ENCODE measurements at regions not wholly inside any gene's neighbourhood (a gene's known extent, or its start where the extent isn't known, plus 50 kb on each side); places are given as distances from the start of the nearest gene placed in this dataset.

DNA sequence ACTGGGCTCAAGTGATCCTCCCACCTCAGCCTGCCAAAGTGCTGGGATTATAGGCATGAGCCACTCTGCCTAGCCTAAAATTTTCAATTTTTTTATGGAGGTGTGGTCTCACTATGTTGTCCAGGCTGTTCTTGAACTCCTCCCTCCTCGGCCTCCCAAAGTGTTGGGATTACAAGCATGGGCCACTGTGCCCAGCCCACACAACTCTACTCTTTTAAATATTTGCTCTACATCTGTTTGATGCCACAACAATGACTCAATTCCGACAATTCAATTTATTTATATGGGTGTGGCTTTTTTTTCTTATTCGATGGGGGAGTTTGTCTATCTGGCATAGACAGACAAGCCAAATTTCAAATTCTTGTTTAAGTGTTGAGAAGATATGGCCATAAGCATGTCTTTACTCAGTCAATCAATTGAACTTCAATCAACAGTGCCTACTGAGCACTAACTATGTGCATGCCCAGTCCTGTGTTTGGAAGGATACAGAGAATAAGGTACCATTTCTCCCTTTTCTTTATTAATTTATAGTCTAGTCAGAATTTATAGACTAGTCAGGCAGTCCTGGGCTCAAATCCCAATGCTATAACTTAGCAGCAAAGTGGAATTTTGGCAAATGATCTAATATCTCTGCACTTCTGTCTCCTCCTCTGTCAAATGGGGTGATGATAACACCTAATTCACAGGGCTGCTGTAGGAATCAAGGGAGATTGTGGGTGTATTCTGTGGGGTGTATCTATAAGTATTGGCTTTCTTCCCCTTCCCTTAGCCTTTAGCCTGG lies 54.6 kb upstream of the PIAS1 start:
- H3K9me2 ChIP-seq (replicated peaks; ENCODE audit: insufficient read depth, low read length), result no peaks in the 10 kb centered on the region
- no peaks in the 10 kb centered on the region for H3K27me3 ChIP-seq (ENCODE audit: low read length)
- no peaks in the 10 kb centered on the region for H3K9me3 ChIP-seq (ENCODE audit: insufficient read depth, low read length)
- H3K4me2 ChIP-seq (ENCODE audit: low read depth, low read length, poor library complexity, severe bottlenecking), result no peak overlapping the region
- H3K36me3 ChIP-seq (ENCODE audit: low read length), result no peaks in the 10 kb centered on the region
- H3K9ac ChIP-seq (ENCODE audit: low read length), result no peak overlapping the region
- H3K4me3 ChIP-seq (ENCODE audit: insufficient read depth, low read length, poor library complexity, severe bottlenecking), result no peak overlapping the region
- H3K79me2 ChIP-seq (ENCODE audit: insufficient read depth, low read length), result no peaks in the 10 kb centered on the region
- no peak for TF ChIP-seq EZH2phosphoT487 (conservative IDR thresholded peaks at IDR 0.05; ENCODE audit: low read length)
- TF ChIP-seq, protein P1, sequence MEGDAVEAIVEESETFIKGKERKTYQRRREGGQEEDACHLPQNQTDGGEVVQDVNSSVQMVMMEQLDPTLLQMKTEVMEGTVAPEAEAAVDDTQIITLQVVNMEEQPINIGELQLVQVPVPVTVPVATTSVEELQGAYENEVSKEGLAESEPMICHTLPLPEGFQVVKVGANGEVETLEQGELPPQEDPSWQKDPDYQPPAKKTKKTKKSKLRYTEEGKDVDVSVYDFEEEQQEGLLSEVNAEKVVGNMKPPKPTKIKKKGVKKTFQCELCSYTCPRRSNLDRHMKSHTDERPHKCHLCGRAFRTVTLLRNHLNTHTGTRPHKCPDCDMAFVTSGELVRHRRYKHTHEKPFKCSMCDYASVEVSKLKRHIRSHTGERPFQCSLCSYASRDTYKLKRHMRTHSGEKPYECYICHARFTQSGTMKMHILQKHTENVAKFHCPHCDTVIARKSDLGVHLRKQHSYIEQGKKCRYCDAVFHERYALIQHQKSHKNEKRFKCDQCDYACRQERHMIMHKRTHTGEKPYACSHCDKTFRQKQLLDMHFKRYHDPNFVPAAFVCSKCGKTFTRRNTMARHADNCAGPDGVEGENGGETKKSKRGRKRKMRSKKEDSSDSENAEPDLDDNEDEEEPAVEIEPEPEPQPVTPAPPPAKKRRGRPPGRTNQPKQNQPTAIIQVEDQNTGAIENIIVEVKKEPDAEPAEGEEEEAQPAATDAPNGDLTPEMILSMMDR (IDR thresholded peaks at IDR 0.05; ENCODE audit: insufficient read depth, low read length, poor library complexity, severe bottlenecking), result no peak
- H3F3A ChIP-seq (ENCODE audit: insufficient read depth), result no peaks in the 10 kb centered on the region
- H2AFZ ChIP-seq (ENCODE audit: low read depth, low read length, severe bottlenecking), result no peak overlapping the region
- H3K27ac ChIP-seq (ENCODE audit: low read depth, low read length), result no peak overlapping the region
- H4K20me1 ChIP-seq (ENCODE audit: low read depth, low read length), result no peaks in the 10 kb centered on the region

DNA sequence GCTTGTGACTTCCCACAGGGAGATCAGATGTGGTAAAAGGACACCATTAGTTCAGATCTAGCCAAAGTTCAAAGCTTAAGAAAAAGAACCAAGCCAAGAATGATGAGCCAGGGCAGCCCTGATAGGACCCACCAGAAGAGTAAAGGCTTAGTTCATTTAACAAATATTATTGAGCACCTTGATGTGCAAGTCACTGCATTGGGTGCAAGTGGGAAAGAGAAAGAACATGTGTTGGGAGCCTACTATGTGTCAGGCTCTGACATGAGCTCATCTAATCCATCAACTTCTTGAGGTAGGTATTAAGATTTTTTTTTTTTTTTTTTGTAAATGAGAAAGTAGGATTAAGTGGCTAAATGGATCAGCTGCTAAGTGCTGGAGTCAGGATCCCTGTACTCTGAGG lies 53.4 kb upstream of the PIAS1 start:
- no peak for TF ChIP-seq EZH2phosphoT487 (conservative IDR thresholded peaks at IDR 0.05; ENCODE audit: low read length)
- H3K9me3 ChIP-seq (ENCODE audit: insufficient read depth, low read length), result no peaks in the 10 kb centered on the region

GRCh38 chr15:68001811-68002210 lies 52.3 kb upstream of the PIAS1 start:
- no peaks in the 10 kb centered on the region for H3K9me2 ChIP-seq (replicated peaks; ENCODE audit: insufficient read depth, low read length)
- no peaks in the 10 kb centered on the region for H3K27me3 ChIP-seq (ENCODE audit: low read length)
- no peaks in the 10 kb centered on the region for H3K36me3 ChIP-seq (ENCODE audit: low read length)
- no peaks in the 10 kb centered on the region; the same call in 1 of the 2 replicates for H3K9me3 ChIP-seq (ENCODE audit: insufficient read depth, low read length)
- H4K20me1 ChIP-seq (ENCODE audit: low read depth, low read length), result no peaks in the 10 kb centered on the region
- no peaks in the 10 kb centered on the region for H3F3A ChIP-seq (ENCODE audit: insufficient read depth)
- no peak overlapping the region for H3K9ac ChIP-seq (ENCODE audit: low read length)
- no peaks in the 10 kb centered on the region for H3K79me2 ChIP-seq (ENCODE audit: insufficient read depth, low read length)
- H2AFZ ChIP-seq (ENCODE audit: low read depth, low read length, severe bottlenecking), result no peak overlapping the region
- no peak overlapping the region for H3K4me2 ChIP-seq (ENCODE audit: low read depth, low read length, poor library complexity, severe bottlenecking)
- H3K27ac ChIP-seq (ENCODE audit: low read depth, low read length), result no peak overlapping the region
- no peak overlapping the region for H3K4me3 ChIP-seq (ENCODE audit: insufficient read depth, low read length, poor library complexity, severe bottlenecking)
- TF ChIP-seq EZH2phosphoT487 (conservative IDR thresholded peaks at IDR 0.05; ENCODE audit: low read length), result no peak
- TF ChIP-seq, protein P1 (IDR thresholded peaks at IDR 0.05; ENCODE audit: insufficient read depth, low read length, poor library complexity, severe bottlenecking), result no peak

More for the DNA sequence above, 53.4 kb upstream of the PIAS1 start:
- Histone ChIP-seq H3K4me3 (ENCODE audit: insufficient read depth, low read length, poor library complexity, severe bottlenecking) (no peak overlapping the region), H4K20me1 (ENCODE audit: low read depth, low read length) (no peaks in the 10 kb centered on the region), H3K4me2 (ENCODE audit: low read depth, low read length, poor library complexity, severe bottlenecking) (no peak overlapping the region), H3K79me2 (ENCODE audit: insufficient read depth, low read length) (no peaks in the 10 kb centered on the region), H3K9me2 (replicated peaks; ENCODE audit: insufficient read depth, low read length) (no peaks in the 10 kb centered on the region), H3K36me3 (ENCODE audit: low read length) (no peaks in the 10 kb centered on the region), H2AFZ (ENCODE audit: low read depth, low read length, severe bottlenecking) (no peak overlapping the region), H3K9ac (ENCODE audit: low read length) (no peak overlapping the region), H3K27ac (ENCODE audit: low read depth, low read length) (no peak overlapping the region), H3K27me3 (ENCODE audit: low read length) (no peaks in the 10 kb centered on the region), H3F3A (ENCODE audit: insufficient read depth) (no peaks in the 10 kb centered on the region)

DNA sequence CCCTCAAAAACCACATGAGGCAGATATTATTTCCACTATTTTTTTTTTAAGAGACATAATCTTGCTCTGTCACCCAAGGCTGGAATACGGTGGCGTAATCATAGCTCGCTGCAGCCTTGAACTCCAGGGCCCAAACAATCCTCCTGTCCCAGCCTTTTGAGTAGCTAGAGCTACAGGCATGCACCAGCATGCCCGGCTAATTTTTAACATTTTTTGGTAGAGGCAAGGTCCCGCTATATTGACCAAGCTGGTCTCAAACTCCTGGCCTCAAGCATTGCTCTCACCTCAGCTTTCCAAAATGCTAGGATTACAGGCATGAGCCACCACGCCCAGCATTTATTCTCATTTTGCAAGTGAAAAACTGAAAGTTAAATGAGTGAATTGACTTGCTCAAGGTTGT lies 50.8 kb upstream of the PIAS1 start:
- Histone ChIP-seq H3K27ac (ENCODE audit: low read depth, low read length) (no peak overlapping the region), H3K4me2 (ENCODE audit: low read depth, low read length, poor library complexity, severe bottlenecking) (no peak overlapping the region), H3K9me3 (ENCODE audit: insufficient read depth, low read length) (peaks cover 5% of the 10 kb centered on the region; the same call in 1 of the 2 replicates), H3K36me3 (ENCODE audit: low read length) (no peaks in the 10 kb centered on the region), H3F3A (ENCODE audit: insufficient read depth) (no peaks in the 10 kb centered on the region), H2AFZ (ENCODE audit: low read depth, low read length, severe bottlenecking) (no peak overlapping the region), H3K79me2 (ENCODE audit: insufficient read depth, low read length) (no peaks in the 10 kb centered on the region), H3K9me2 (replicated peaks; ENCODE audit: insufficient read depth, low read length) (no peaks in the 10 kb centered on the region), H4K20me1 (ENCODE audit: low read depth, low read length) (no peaks in the 10 kb centered on the region), H3K4me3 (ENCODE audit: insufficient read depth, low read length, poor library complexity, severe bottlenecking) (no peak overlapping the region), H3K9ac (ENCODE audit: low read length) (no peak overlapping the region), H3K27me3 (ENCODE audit: low read length) (no peaks in the 10 kb centered on the region)
- no peak for TF ChIP-seq EZH2phosphoT487 (conservative IDR thresholded peaks at IDR 0.05; ENCODE audit: low read length)
- TF ChIP-seq, protein P1 (IDR thresholded peaks at IDR 0.05; ENCODE audit: insufficient read depth, low read length, poor library complexity, severe bottlenecking), result no peak

Data from SU-DHL-6 (cell line).